PC-3 (cell line): ENCODE measurements at regions not wholly inside any gene's neighbourhood (a gene's known extent, or its start where the extent isn't known, plus 50 kb on each side); places are given as distances from the start of the nearest gene placed in this dataset.

Source experiments
- CTCF ChIP-seq: fragments of 300-600 bp; sonication (generic); conservative IDR thresholded peaks from 2 replicates; pipeline ENCODE4 v1.5.1; 2017; ENCODE audit warnings: antibody characterized with exemption, low read depth, mild to moderate bottlenecking, low read length
- EZH2phosphoT487 ChIP-seq: fragments of 300-600 bp; sonication (generic); IDR thresholded peaks from 2 replicates; pipeline ENCODE4 v1.6.1; 2018; ENCODE audit warnings: mild to moderate bottlenecking, antibody characterized with exemption, low read length, borderline replicate concordance

GRCh38 chr10:125236091-125236490 is 75.7 kb upstream of the CTBP2 start:
- TF ChIP-seq EZH2phosphoT487 (no peak), CTCF (no peak)
